ENCODE measurements at regions not wholly inside any gene's neighbourhood (a gene's known extent, or its start where the extent isn't known, plus 50 kb on each side); places are given as distances from the start of the nearest gene placed in this dataset.
A peak's percentile ranks its signal among the peaks of the same experiment; 100 is the strongest.

DNA sequence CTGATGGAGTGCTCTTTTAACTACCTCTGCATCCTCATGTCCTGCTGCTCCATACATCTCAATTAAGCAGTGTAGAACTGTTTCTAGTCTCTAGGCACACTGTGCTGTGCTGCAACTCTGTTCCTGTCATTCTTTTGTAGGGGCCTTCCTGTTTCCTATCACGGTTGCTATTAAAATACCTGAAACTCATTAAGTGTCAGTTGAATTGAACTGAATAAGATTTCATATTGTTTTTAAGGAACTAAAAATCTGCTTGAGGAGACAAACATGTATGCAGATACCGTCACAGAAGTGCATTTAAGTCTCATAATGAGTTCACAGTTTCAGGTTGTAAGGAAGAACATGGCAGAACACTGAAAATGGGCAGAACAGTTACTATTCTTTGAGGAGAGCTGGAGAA lies 170.1 kb downstream of the LARP7 start:
- TF ChIP-seq EP300 (IDR thresholded peaks at IDR 0.05; ENCODE audit: borderline replicate concordance) (no peak), REST (IDR thresholded peaks at IDR 0.05; ENCODE audit: low read depth) (no peak), NFIC (IDR thresholded peaks at IDR 0.05) (no peak), CREB1 (IDR thresholded peaks at IDR 0.05; ENCODE audit: low read depth) (no peak), RAD21 (IDR thresholded peaks at IDR 0.05; ENCODE audit: low read depth) (no peak), ZBTB7A (IDR thresholded peaks at IDR 0.05; ENCODE audit: low read depth) (no peak), CEBPB (IDR thresholded peaks at IDR 0.05) (no peak), YY1 (IDR thresholded peaks at IDR 0.05; ENCODE audit: low read depth) (no peak), TAF1 (IDR thresholded peaks at IDR 0.05; ENCODE audit: low read depth) (no peak), TEAD4 (IDR thresholded peaks at IDR 0.05) (no peak), TCF12 (IDR thresholded peaks at IDR 0.05; ENCODE audit: low read depth) (no peak), FOXM1 (IDR thresholded peaks at IDR 0.05; ENCODE audit: borderline replicate concordance, low read depth) (no peak)
- TF ChIP-seq, protein P1, sequence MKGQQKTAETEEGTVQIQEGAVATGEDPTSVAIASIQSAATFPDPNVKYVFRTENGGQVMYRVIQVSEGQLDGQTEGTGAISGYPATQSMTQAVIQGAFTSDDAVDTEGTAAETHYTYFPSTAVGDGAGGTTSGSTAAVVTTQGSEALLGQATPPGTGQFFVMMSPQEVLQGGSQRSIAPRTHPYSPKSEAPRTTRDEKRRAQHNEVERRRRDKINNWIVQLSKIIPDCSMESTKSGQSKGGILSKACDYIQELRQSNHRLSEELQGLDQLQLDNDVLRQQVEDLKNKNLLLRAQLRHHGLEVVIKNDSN (IDR thresholded peaks at IDR 0.05) = no peak
- TF ChIP-seq, protein P2, sequence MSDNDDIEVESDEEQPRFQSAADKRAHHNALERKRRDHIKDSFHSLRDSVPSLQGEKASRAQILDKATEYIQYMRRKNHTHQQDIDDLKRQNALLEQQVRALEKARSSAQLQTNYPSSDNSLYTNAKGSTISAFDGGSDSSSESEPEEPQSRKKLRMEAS (IDR thresholded peaks at IDR 0.05) = no peak

DNA sequence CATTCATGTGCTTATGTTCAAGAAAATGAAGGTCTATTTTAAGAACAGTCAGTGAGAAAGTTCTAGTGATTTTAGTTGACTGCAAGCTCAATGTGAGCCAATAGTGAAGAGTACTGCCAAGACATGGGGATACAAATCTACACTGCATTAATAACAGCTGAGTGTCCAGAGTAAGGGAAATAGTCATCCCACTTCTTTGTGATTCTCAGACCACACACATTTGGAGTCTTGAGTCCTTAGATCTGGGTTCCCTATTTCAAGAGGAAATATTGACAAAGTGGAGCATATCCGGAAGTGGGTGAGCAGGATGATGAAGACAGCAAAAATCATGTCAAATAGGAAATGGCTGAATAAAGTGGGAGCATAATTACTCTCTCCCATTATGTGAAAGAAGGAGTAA lies 171.1 kb downstream of the LARP7 start:
- TF ChIP-seq REST (IDR thresholded peaks at IDR 0.05; ENCODE audit: low read depth) (no peak), TEAD4 (IDR thresholded peaks at IDR 0.05) (no peak), CEBPB (IDR thresholded peaks at IDR 0.05) (no peak), TCF12 (IDR thresholded peaks at IDR 0.05; ENCODE audit: low read depth) (no peak), ZBTB7A (IDR thresholded peaks at IDR 0.05; ENCODE audit: low read depth) (no peak), NFIC (IDR thresholded peaks at IDR 0.05) (no peak), TAF1 (IDR thresholded peaks at IDR 0.05; ENCODE audit: low read depth) (no peak), EGR1 (IDR thresholded peaks at IDR 0.05) (no peak), CREB1 (IDR thresholded peaks at IDR 0.05; ENCODE audit: low read depth) (no peak), RAD21 (IDR thresholded peaks at IDR 0.05; ENCODE audit: low read depth) (no peak), FOXM1 (IDR thresholded peaks at IDR 0.05; ENCODE audit: borderline replicate concordance, low read depth) (no peak), YY1 (IDR thresholded peaks at IDR 0.05; ENCODE audit: low read depth) (no peak), EP300 (IDR thresholded peaks at IDR 0.05; ENCODE audit: borderline replicate concordance) (no peak)
- TF ChIP-seq, protein P2 (IDR thresholded peaks at IDR 0.05) = no peak
- TF ChIP-seq, protein P1 (IDR thresholded peaks at IDR 0.05) = no peak

DNA sequence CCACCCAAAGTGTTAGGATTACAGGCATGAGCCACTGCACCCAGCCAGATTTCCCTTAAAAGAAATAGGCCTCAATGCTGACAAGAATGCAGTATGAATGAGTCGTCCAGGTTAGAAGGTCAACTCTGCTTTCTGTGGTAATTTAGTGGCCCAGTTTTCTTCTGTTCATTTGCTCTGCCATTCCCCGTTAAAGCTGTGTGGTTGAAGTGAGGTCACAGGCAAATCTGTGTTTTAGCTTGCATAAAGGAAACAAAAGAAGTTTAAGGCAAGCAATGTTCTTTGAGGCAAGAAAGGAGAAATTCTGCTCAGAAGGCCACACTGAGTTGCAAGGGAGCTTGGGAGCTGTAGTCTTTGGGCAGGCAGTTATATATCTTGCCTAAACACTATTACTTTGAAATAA lies 176.8 kb downstream of the LARP7 start:
- TF ChIP-seq REST (IDR thresholded peaks at IDR 0.05; ENCODE audit: low read depth) = no peak
- no peak for TF ChIP-seq CREB1 (IDR thresholded peaks at IDR 0.05; ENCODE audit: low read depth)
- TF ChIP-seq, protein P2 (IDR thresholded peaks at IDR 0.05) = no peak
- no peak for TF ChIP-seq RAD21 (IDR thresholded peaks at IDR 0.05; ENCODE audit: low read depth)
- TF ChIP-seq NFIC (IDR thresholded peaks at IDR 0.05) = no peak
- no peak for TF ChIP-seq TCF12 (IDR thresholded peaks at IDR 0.05; ENCODE audit: low read depth)
- TF ChIP-seq EGR1 (IDR thresholded peaks at IDR 0.05) = no peak

DNA sequence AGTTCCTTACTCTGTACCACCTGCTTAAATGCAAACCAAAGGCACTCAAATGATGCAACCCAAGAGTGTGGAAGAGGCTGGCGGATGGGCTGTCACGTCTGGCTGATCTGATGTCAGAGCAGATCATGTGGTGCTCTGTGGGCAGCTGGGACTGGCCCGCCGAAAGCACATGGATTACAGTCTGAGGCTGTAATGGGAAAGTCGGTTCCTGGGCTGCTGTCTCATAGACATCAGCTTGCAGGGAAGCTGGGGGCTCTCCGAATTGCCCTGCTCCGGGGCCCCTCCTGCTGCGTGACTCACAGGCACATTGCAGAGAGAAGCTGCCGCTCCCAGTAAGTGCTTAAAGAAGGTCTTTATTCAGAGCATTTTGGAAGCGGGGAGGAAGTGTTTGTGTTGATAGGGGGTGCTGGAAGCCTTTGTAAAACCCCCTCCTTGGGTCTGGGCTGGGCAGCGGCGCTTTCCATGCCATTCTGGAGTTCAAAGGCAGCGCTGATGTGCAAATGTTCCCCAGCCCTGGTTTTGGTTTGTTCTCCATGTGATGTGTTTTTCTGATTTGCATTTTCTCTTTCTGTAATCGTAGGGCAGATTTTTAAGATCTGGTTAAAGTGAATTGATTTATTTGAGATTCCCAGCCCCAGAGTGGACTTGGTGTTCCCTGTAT lies 181.1 kb downstream of the LARP7 start:
- TF ChIP-seq CREB1 (IDR thresholded peaks at IDR 0.05; ENCODE audit: low read depth) = no peak
- no peak for TF ChIP-seq TEAD4 (IDR thresholded peaks at IDR 0.05)
- TF ChIP-seq, protein P1 (IDR thresholded peaks at IDR 0.05) = peak; percentile 60; the same call in 1 of the 2 replicates
- no peak for TF ChIP-seq REST (IDR thresholded peaks at IDR 0.05; ENCODE audit: low read depth)

Data from Ishikawa (cell line).